ENCODE measurements at regions not wholly inside any gene's neighbourhood (a gene's known extent, or its start where the extent isn't known, plus 50 kb on each side); places are given as distances from the start of the nearest gene placed in this dataset.

DNA sequence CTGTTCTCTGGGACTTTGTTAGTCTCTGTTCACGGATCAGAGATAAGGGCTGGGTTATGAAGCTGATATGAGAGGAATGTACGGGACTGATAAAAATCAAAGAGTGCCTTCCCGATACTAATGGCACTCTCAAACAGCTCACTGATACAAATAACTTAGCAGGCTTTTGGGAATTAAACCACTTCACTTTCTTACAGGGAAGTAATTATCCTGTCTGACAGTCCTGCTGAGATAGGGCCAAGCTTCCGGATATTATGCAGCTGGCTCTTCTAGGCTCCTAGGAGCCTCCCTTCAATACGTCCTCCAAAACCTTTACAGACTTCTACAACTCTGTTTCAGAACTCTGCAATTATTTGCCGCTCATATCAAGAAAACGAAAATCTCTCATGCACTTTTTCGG is 418.0 kb downstream of the NLGN4X start:
- H4K20me1 ChIP-seq (ENCODE audit: insufficient read depth, low read length) = no peaks in the 10 kb centered on the region
- H3K79me2 ChIP-seq (ENCODE audit: insufficient read depth, low read length) = no peaks in the 10 kb centered on the region

GRCh38 chrX:5807181-5807580 is 421.5 kb downstream of the NLGN4X start:
- Histone ChIP-seq H3K4me3 (ENCODE audit: low read depth, low read length, poor library complexity, severe bottlenecking) (no peak overlapping the region), H3K4me2 (ENCODE audit: low read length) (no peak overlapping the region), H4K20me1 (ENCODE audit: insufficient read depth, low read length) (no peaks in the 10 kb centered on the region), H3K9me3 (ENCODE audit: low read length) (no peaks in the 10 kb centered on the region), H3K27me3 (ENCODE audit: insufficient read depth, low read length) (no peaks in the 10 kb centered on the region), H3K9me2 (ENCODE audit: low read depth, low read length) (no peaks in the 10 kb centered on the region), H2AFZ (ENCODE audit: low read length) (no peak overlapping the region), H3K79me2 (ENCODE audit: insufficient read depth, low read length) (no peaks in the 10 kb centered on the region), H3K9ac (ENCODE audit: low read length) (no peak overlapping the region), H3K4me1 (ENCODE audit: insufficient read depth, low read length, severe bottlenecking) (no peaks in the 10 kb centered on the region), H3K27ac (ENCODE audit: low read depth, low read length, poor library complexity, severe bottlenecking) (no peak overlapping the region), H3K36me3 (ENCODE audit: insufficient read depth, low read length) (no peaks in the 10 kb centered on the region), H3F3A (ENCODE audit: insufficient read depth, low read length) (no peaks in the 10 kb centered on the region)
- TF ChIP-seq EZH2 (IDR thresholded peaks at IDR 0.05; ENCODE audit: borderline replicate concordance, low read length) = no peak
- no peak for TF ChIP-seq CTCF (IDR thresholded peaks at IDR 0.05; ENCODE audit: low read length)

More for the DNA sequence above, 418.0 kb downstream of the NLGN4X start:
- Histone ChIP-seq H3K4me2 (ENCODE audit: low read length) (no peak overlapping the region), H3K9ac (ENCODE audit: low read length) (no peak overlapping the region), H2AFZ (ENCODE audit: low read length) (no peak overlapping the region), H3K4me1 (ENCODE audit: insufficient read depth, low read length, severe bottlenecking) (no peaks in the 10 kb centered on the region), H3K27ac (ENCODE audit: low read depth, low read length, poor library complexity, severe bottlenecking) (no peak overlapping the region), H3K4me3 (ENCODE audit: low read depth, low read length, poor library complexity, severe bottlenecking) (no peak overlapping the region), H3K36me3 (ENCODE audit: insufficient read depth, low read length) (no peaks in the 10 kb centered on the region), H3K27me3 (ENCODE audit: insufficient read depth, low read length) (no peaks in the 10 kb centered on the region), H3K9me2 (ENCODE audit: low read depth, low read length) (no peaks in the 10 kb centered on the region), H3K9me3 (ENCODE audit: low read length) (no peaks in the 10 kb centered on the region), H3F3A (ENCODE audit: insufficient read depth, low read length) (no peaks in the 10 kb centered on the region)
- TF ChIP-seq CTCF (IDR thresholded peaks at IDR 0.05; ENCODE audit: low read length) = no peak
- no peak for TF ChIP-seq EZH2 (IDR thresholded peaks at IDR 0.05; ENCODE audit: borderline replicate concordance, low read length)

DNA sequence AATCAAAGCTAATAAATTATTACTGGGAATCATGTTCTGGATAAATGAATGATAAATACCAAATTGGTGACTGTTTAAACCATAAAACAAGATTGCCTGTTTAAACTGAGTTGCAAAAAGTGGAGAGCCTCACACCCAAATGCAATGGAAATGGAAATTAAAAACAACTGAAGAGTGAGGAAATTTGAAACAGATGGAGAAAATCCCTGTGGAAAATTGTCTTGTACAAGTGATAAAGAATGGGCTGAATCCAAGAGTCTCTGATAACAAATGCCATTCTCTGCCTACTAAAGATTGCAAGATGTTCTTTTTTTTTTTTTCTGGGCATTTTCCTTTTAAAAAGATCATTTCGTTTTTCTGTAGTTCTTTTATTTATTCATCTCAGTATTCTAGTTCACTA is 426.3 kb downstream of the NLGN4X start:
- Histone ChIP-seq H3K9ac (ENCODE audit: low read length) (no peak overlapping the region), H4K20me1 (ENCODE audit: insufficient read depth, low read length) (no peaks in the 10 kb centered on the region), H3K4me2 (ENCODE audit: low read length) (no peak overlapping the region), H3K4me3 (ENCODE audit: low read depth, low read length, poor library complexity, severe bottlenecking) (no peak overlapping the region), H3K79me2 (ENCODE audit: insufficient read depth, low read length) (no peaks in the 10 kb centered on the region), H3K27me3 (ENCODE audit: insufficient read depth, low read length) (no peaks in the 10 kb centered on the region), H3K27ac (ENCODE audit: low read depth, low read length, poor library complexity, severe bottlenecking) (no peak overlapping the region), H3K36me3 (ENCODE audit: insufficient read depth, low read length) (no peaks in the 10 kb centered on the region), H2AFZ (ENCODE audit: low read length) (no peak overlapping the region), H3K9me2 (ENCODE audit: low read depth, low read length) (no peaks in the 10 kb centered on the region), H3K4me1 (ENCODE audit: insufficient read depth, low read length, severe bottlenecking) (no peaks in the 10 kb centered on the region), H3K9me3 (ENCODE audit: low read length) (no peaks in the 10 kb centered on the region), H3F3A (ENCODE audit: insufficient read depth, low read length) (no peaks in the 10 kb centered on the region)
- no peak for TF ChIP-seq CTCF (IDR thresholded peaks at IDR 0.05; ENCODE audit: low read length)
- TF ChIP-seq EZH2 (IDR thresholded peaks at IDR 0.05; ENCODE audit: borderline replicate concordance, low read length) = no peak

All from OCI-LY1 (cell line).